22Rv1 (cell line): ENCODE measurements at regions not wholly inside any gene's neighbourhood (a gene's known extent, or its start where the extent isn't known, plus 50 kb on each side); places are given as distances from the start of the nearest gene placed in this dataset.

ENCODE experiments used
- H3K27ac ChIP-seq: fragments of 450-650 bp; 2 replicates; pipeline ENCODE4 v1.5.1; 2017
- CTCF ChIP-seq: fragments of 450-650 bp; IDR thresholded peaks from 2 replicates; pipeline ENCODE4 v1.5.1; 2017; ENCODE audit warnings: mild to moderate bottlenecking
- ZFX ChIP-seq: fragments of 450-650 bp; IDR thresholded peaks from 2 replicates; pipeline ENCODE4 v1.6.1; 2017; ENCODE audit warnings: antibody characterized with exemption, borderline replicate concordance

- H3K27ac ChIP-seq = no peak overlapping the region
- no peak for TF ChIP-seq ZFX
- no peak for TF ChIP-seq CTCF
These were observed 212.4 kb downstream of the FOXD2 start for GRCh38 chr1:47650205-47650604.

DNA sequence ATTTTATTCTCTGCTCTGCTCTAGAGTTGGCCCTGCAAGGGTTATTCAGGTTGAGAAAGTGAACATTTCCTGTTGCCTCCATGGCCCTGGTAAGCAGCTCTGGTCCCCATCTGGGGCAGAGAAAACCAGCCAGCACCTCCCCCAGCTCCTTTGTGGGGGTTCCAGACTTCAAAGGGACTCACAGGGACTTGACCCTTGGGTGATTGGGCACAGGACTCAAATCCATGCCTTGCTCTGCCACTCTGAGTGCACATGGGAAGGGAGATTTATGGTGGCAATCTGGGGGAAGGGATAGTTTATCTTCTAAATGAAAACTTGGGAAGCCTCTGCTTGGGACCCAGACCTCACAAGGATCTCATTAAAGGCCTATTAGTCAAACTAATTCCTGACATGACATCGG lies 212.8 kb downstream of the FOXD2 start:
- TF ChIP-seq CTCF (no peak), ZFX (no peak)
- H3K27ac ChIP-seq = no peak overlapping the region

- TF ChIP-seq ZFX = no peak
- no peak for TF ChIP-seq CTCF
- H3K27ac ChIP-seq = no peak overlapping the region
These were observed 213.7 kb downstream of the FOXD2 start for GRCh38 chr1:47651311-47652089.

- H3K27ac ChIP-seq = no peak overlapping the region
- TF ChIP-seq ZFX = no peak
- TF ChIP-seq CTCF = no peak
These were observed 217.9 kb downstream of the FOXD2 start for GRCh38 chr1:47655521-47656300.

GRCh38 chr1:47656719-47657685 lies 219.2 kb downstream of the FOXD2 start:
- TF ChIP-seq CTCF = no peak
- TF ChIP-seq ZFX = no peak
- H3K27ac ChIP-seq = no peak overlapping the region

- H3K27ac ChIP-seq = no peak overlapping the region
- TF ChIP-seq ZFX (no peak), CTCF (no peak)
These were observed 220.5 kb downstream of the FOXD2 start for GRCh38 chr1:47658161-47658920.
